Spinal cord (tissue), 9 donors: ENCODE measurements at regions not wholly inside any gene's neighbourhood (a gene's known extent, or its start where the extent isn't known, plus 50 kb on each side); places are given as distances from the start of the nearest gene placed in this dataset.

Experiments
- DNase-seq, 6 donors: peaks; one replicate each; pipeline versions ENCODE4 v3.0.0 to v3.0.0-alpha.2; 2013 to 2015; ENCODE audit warnings: low spot score in 6 of 6, low read depth in 4 of 6
- H3K27ac ChIP-seq: one replicate; pipeline ENCODE4 v1.5.1; 2013; ENCODE audit warnings: low read depth, low read length, control low read depth
- H3K27me3 ChIP-seq: one replicate; pipeline ENCODE4 v1.6.1; 2013; ENCODE audit warnings: low read length; ENCODE audit not compliant: control insufficient read depth, insufficient read depth
- H3K36me3 ChIP-seq: one replicate; pipeline ENCODE4 v1.6.1; 2013; ENCODE audit warnings: low read length; ENCODE audit not compliant: control insufficient read depth, insufficient read depth
- H3K4me1 ChIP-seq: one replicate; pipeline ENCODE4 v1.6.1; 2013; ENCODE audit warnings: low read length; ENCODE audit not compliant: control insufficient read depth, insufficient read depth
- H3K4me3 ChIP-seq: one replicate; pipeline ENCODE4 v1.5.1; 2013; ENCODE audit warnings: low read depth, low read length, control low read depth
- H3K9me3 ChIP-seq: one replicate; pipeline ENCODE4 v1.6.1; 2013; ENCODE audit warnings: low read length; ENCODE audit not compliant: control insufficient read depth, insufficient read depth
- WGBS: methylation state at CpG from one replicate; pipeline ENCODE4 v1.1.5; 2013; ENCODE audit warnings: missing lambda C conversion rate; ENCODE audit not compliant: insufficient coverage; 5-methylcytosine and 5-hydroxymethylcytosine counted together
- donor health status: healthy.

- Histone ChIP-seq H3K36me3 (no peaks in the 10 kb centered on the region), H3K4me1 (no peaks in the 10 kb centered on the region), H3K27ac (no peak overlapping the region), H3K27me3 (no peaks in the 10 kb centered on the region), H3K4me3 (no peak overlapping the region), H3K9me3 (no peaks in the 10 kb centered on the region)
- WGBS, result 40% methylated on average over 1 of the region's 2 CpGs
- peak in 1 of 6 donors; percentile 20 for DNase-seq
These were observed 413.1 kb downstream of the MED13L start for GRCh38 chr12:115864396-115864795.

- no peak for DNase-seq
- no peaks in the 10 kb centered on the region for H3K27me3 ChIP-seq
- H3K4me1 ChIP-seq, result no peaks in the 10 kb centered on the region
- H3K27ac ChIP-seq, result no peak overlapping the region
- WGBS, result 40% methylated on average over 2 of the region's 3 CpGs
- H3K9me3 ChIP-seq, result no peaks in the 10 kb centered on the region
- H3K36me3 ChIP-seq, result no peaks in the 10 kb centered on the region
- no peak overlapping the region for H3K4me3 ChIP-seq
These were observed 416.9 kb downstream of the MED13L start for GRCh38 chr12:115860619-115861018.

DNA sequence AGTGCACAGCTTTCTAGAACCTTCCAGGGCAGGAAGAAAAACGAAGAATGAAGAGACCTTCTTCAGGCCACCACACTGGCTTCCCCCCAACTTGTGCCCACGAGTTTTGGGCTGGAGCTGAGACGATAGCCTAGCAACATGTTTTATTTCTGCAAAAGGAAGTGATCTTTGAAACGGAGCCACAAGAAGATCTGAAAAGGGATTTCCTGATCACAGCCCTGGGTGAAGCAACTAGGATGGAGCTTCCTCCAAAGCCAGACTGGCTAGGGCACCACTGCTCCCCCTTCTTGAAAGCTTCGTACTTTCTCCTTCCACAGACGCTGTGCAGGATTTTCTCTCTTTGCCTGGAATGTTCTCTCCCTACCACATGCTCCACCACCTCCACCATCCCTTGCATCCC, 418.3 kb downstream of the MED13L start:
- Histone ChIP-seq H3K27ac (no peak overlapping the region), H3K27me3 (no peaks in the 10 kb centered on the region), H3K36me3 (no peaks in the 10 kb centered on the region), H3K4me3 (no peak overlapping the region), H3K9me3 (no peaks in the 10 kb centered on the region), H3K4me1 (no peaks in the 10 kb centered on the region)
- no peak for DNase-seq
- WGBS, result 71% methylated on average over 5 of the region's 6 CpGs

GRCh38 chr12:115857923-115858322, 419.6 kb downstream of the MED13L start:
- Histone ChIP-seq H3K27ac (no peak overlapping the region), H3K4me3 (no peak overlapping the region), H3K36me3 (no peaks in the 10 kb centered on the region), H3K27me3 (no peaks in the 10 kb centered on the region), H3K4me1 (no peaks in the 10 kb centered on the region), H3K9me3 (no peaks in the 10 kb centered on the region)
- no peak for DNase-seq
- 96% methylated on average over 3 of the region's 3 CpGs for WGBS

DNA sequence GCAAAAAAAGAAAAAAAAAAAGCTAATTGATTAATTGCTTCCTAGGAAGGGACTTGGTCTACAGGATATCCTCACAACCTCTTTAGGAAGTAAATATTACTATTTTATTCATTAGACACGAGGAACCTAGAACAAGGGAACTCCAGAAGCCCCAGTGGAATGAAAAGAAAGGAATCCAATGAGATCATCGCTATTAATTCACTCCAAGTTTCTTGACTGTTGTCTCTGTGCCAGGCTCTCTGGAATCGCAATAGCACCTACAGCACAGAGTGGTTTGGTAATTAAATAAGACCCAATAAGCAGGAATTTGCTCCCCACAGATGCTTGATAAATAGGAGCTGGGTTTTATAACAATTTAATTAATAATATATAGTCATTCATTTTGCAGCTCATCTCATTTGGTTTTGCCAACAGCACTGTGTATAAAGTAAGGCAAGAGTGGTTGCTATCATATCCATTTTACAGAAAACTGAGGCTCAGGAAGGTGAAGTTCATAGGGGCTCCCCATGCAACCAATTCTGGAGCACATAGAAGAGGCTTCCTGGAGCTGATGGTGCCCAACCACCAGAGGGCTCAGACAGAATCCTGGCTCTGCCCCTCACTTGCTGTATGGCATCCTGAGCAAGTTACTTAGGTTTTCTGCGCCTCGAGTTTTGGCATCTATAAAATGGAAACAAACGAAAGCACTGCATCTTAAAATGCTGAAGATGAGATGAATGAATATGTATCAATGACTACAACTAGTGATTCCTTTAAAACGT, 420.2 kb downstream of the MED13L start:
- Histone ChIP-seq H3K4me1 (no peaks in the 10 kb centered on the region), H3K4me3 (no peak overlapping the region), H3K9me3 (no peaks in the 10 kb centered on the region), H3K27me3 (no peaks in the 10 kb centered on the region), H3K27ac (no peak overlapping the region), H3K36me3 (no peaks in the 10 kb centered on the region)
- WGBS, result 81% methylated on average over 3 of the region's 7 CpGs
- DNase-seq, result peak in 1 of 6 donors; percentile 7

GRCh38 chr12:115852054-115852453, 425.4 kb downstream of the MED13L start:
- Histone ChIP-seq H3K27me3 (no peaks in the 10 kb centered on the region), H3K9me3 (peaks cover 1% of the 10 kb centered on the region), H3K27ac (no peak overlapping the region), H3K36me3 (no peaks in the 10 kb centered on the region), H3K4me1 (no peaks in the 10 kb centered on the region), H3K4me3 (no peak overlapping the region)
- no peak for DNase-seq
- no CpG with 5 or more reads among the region's 1 CpG for WGBS

- Histone ChIP-seq H3K36me3 (no peaks in the 10 kb centered on the region), H3K9me3 (peaks cover 1% of the 10 kb centered on the region), H3K27me3 (no peaks in the 10 kb centered on the region), H3K27ac (no peak overlapping the region), H3K4me1 (no peaks in the 10 kb centered on the region), H3K4me3 (no peak overlapping the region)
- no peak for DNase-seq
- 25% methylated on average over 1 of the region's 1 CpG for WGBS
These were observed 426.5 kb downstream of the MED13L start for GRCh38 chr12:115850957-115851356.

DNA sequence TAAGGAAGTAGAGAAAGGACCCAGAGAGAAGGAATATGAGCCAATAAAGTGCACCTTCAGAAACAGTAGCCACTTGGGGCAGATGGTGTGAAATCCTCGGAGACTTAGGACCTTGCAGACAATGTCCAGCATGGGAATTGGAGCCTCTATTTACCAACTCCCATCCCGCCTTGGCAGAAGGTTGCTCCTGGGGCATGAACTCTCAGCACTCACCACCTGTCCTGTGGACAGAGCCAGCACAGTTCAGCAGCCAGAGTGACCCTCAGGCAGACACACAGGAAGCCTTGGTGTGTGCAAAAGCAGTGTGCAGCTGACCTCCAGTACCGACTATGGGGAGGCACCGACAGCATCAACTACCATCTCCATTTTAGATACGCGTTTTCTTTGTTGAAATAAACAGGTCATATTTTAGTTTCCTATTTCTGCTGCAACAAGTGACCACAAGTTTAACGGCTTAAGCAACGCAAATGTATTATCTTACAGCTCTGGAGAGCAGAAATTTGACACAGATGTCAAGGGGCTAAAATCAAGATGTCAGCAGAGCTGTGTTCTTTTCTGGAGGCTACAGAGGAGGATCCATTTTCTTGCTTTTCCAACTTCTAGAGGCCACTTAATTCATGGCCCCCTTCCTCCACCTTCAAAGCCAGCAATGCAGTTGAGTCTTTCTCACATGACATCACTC, 428.1 kb downstream of the MED13L start:
- DNase-seq, result no peak
- no peak overlapping the region for H3K4me3 ChIP-seq
- no peaks in the 10 kb centered on the region for H3K27me3 ChIP-seq
- H3K36me3 ChIP-seq, result no peaks in the 10 kb centered on the region
- H3K9me3 ChIP-seq, result peaks cover 1% of the 10 kb centered on the region
- no peaks in the 10 kb centered on the region for H3K4me1 ChIP-seq
- WGBS, result 85% methylated on average over 6 of the region's 8 CpGs
- no peak overlapping the region for H3K27ac ChIP-seq

- H3K27ac ChIP-seq, result no peak overlapping the region
- peaks cover 1% of the 10 kb centered on the region for H3K9me3 ChIP-seq
- H3K36me3 ChIP-seq, result no peaks in the 10 kb centered on the region
- no peaks in the 10 kb centered on the region for H3K27me3 ChIP-seq
- DNase-seq, result no peak
- H3K4me1 ChIP-seq, result no peaks in the 10 kb centered on the region
- no peak overlapping the region for H3K4me3 ChIP-seq
These were observed 430.1 kb downstream of the MED13L start for GRCh38 chr12:115847398-115847797.

DNA sequence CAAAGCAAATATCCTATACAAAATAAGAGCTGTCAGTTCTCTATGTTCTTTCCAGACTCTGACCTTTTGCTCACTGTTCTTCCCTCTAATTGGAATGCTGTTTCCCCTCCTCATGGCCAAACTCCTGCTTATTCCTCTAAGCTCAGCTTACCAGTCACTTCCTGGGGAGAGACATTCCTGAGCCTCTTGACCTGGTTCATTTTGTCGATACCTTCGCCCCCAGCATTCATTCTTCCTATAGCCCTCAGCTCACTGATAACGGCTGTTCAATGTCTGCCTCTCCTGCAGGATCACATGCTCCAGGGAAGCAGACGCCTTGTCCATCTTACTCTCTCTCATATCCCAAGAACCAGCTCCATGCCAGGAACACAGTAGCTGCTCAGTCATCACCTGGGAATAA, 431.0 kb downstream of the MED13L start:
- Histone ChIP-seq H3K4me1 (no peaks in the 10 kb centered on the region), H3K4me3 (no peak overlapping the region), H3K27ac (no peak overlapping the region), H3K27me3 (no peaks in the 10 kb centered on the region), H3K9me3 (peaks cover 1% of the 10 kb centered on the region), H3K36me3 (no peaks in the 10 kb centered on the region)
- DNase-seq, result no peak
- 75% methylated on average over 4 of the region's 4 CpGs for WGBS
